HepG2 (cell line): ENCODE measurements at regions not wholly inside any gene's neighbourhood (a gene's known extent, or its start where the extent isn't known, plus 50 kb on each side); places are given as distances from the start of the nearest gene placed in this dataset.

Experiments
- ATAC-seq: fragments of 200-7000 bp; cut with Tn5 transposase; 3 replicates; pipeline ENCODE4 v1.9.1; 2020; ENCODE audit warnings: mild to moderate bottlenecking, moderate library complexity
- BruUV-seq: library from RNA; stranded (reverse); fragments of 400-500 nt; replicated peaks from 2 replicates; lab custom pipeline; 2021; lab: Mats Ljungman, UMichigan
- CTCF ChIA-PET: fragments of 300-600 bp; formaldehyde crosslinking; extraction: SDS; loops from one replicate; lab custom pipeline; 2021; ENCODE audit warnings: low total read pairs, inconsistent platforms, low intra/inter-chr PET ratio; lab: Yijun Ruan, JAX
- POLR2A ChIA-PET: fragments of 350-600 bp; sonication (Branson Sonifier 250); formaldehyde crosslinking; loops from one replicate; lab custom pipeline; 2020; ENCODE audit warnings: antibody characterized with exemption, inconsistent platforms; lab: Yijun Ruan, JAX
- DNase-seq: peaks from one replicate; pipeline ENCODE4 v3.0.0-alpha.2; 2015; ENCODE audit warnings: low spot score
- FAIRE-seq: peaks from 3 replicates; lab custom pipeline; 2011; peaks lifted over from hg19 to GRCh38; lab: Jason Lieb, UNC
- H2AFZ ChIP-seq: one replicate; pipeline ENCODE4 v1.6.1; 2011; ENCODE audit warnings: low read length, inconsistent platforms
- H3K27ac ChIP-seq: fragments of 300-600 bp; 3 replicates; pipeline ENCODE4 v1.8.0; 2011; ENCODE audit warnings: mixed run types, mild to moderate bottlenecking, mixed read lengths, low read length, inconsistent platforms; ENCODE audit not compliant: insufficient read depth; ENCODE audit errors: extremely low read length
- H3K27me3 ChIP-seq, 2 experiments: fragments of 200-600 bp in 1 of 2; 2 replicates in 1 of 2; 3 replicates in 1 of 2; pipeline versions ENCODE4 v1.6.0 to v1.8.0; 2011; ENCODE audit warnings: low read length in 2 of 2, mild to moderate bottlenecking in 2 of 2, moderate library complexity in 2 of 2, inconsistent platforms in 1 of 2; ENCODE audit not compliant: insufficient read depth in 2 of 2, control insufficient read depth in 1 of 2
- H3K36me3 ChIP-seq, 2 experiments: fragments of 200-600 bp in 1 of 2; replicated peaks in 1 of 2; 2 replicates in 1 of 2; 3 replicates in 1 of 2; pipeline versions ENCODE4 v1.5.1 to v1.8.0; 2011; ENCODE audit warnings: low read length in 2 of 2, inconsistent platforms in 1 of 2; ENCODE audit not compliant: insufficient read depth in 2 of 2, control insufficient read depth in 1 of 2
- H3K4me1 ChIP-seq: 2 replicates; pipeline ENCODE4 v1.5.1; 2012; ENCODE audit warnings: low read length, inconsistent platforms; ENCODE audit not compliant: insufficient read depth
- H3K4me2 ChIP-seq: 2 replicates; pipeline ENCODE4 v1.6.0; 2011; ENCODE audit warnings: low read depth, low read length, inconsistent platforms
- H3K4me3 ChIP-seq, 3 experiments: fragments of 200-600 bp in 1 of 3; sonication (generic), shearing (Covaris generic) in 1 of 3; replicated peaks in 1 of 3; 2 replicates each; pipeline ENCODE4 v1.5.1; 2011 to 2016; ENCODE audit warnings: low read length in 3 of 3, inconsistent platforms in 2 of 3, low read depth in 2 of 3, mild to moderate bottlenecking in 2 of 3, control low read depth in 1 of 3, mixed read lengths in 1 of 3; ENCODE audit not compliant: insufficient read depth in 1 of 3
- H3K79me2 ChIP-seq: one replicate; pipeline ENCODE4 v1.6.1; 2011; ENCODE audit warnings: low read length, inconsistent platforms; ENCODE audit not compliant: insufficient read depth
- H3K9ac ChIP-seq: 2 replicates; pipeline ENCODE4 v1.6.0; 2011; ENCODE audit warnings: mild to moderate bottlenecking, low read depth, low read length, inconsistent platforms; ENCODE audit not compliant: insufficient read depth
- H3K9me3 ChIP-seq: 2 replicates; pipeline ENCODE4 v1.5.1; 2012; ENCODE audit warnings: mild to moderate bottlenecking, low read length
- H4K20me1 ChIP-seq: 2 replicates; pipeline ENCODE4 v1.6.0; 2011; ENCODE audit warnings: inconsistent platforms, mild to moderate bottlenecking, low read length, moderate library complexity; ENCODE audit not compliant: insufficient read depth
- FOXM1 ChIP-seq: sonication (generic); formaldehyde crosslinking; IDR thresholded peaks from 2 replicates; pipeline ENCODE4 v1.5.0; 2020; ENCODE audit warnings: missing genetic modification reagents
- HNRNPK ChIP-seq: fragments of 200-400 bp; formaldehyde crosslinking; IDR thresholded peaks from 2 replicates; pipeline ENCODE4 v1.6.1; 2018; ENCODE audit warnings: low read length, low read depth, moderate library complexity, mild to moderate bottlenecking; ENCODE audit not compliant: poor library complexity, severe bottlenecking
- MED13 ChIP-seq: sonication (generic); formaldehyde crosslinking; IDR thresholded peaks from 2 replicates; pipeline ENCODE4 v1.5.0; 2020; ENCODE audit warnings: missing genetic modification reagents
- NFIC ChIP-seq: IDR thresholded peaks from 2 replicates; pipeline ENCODE4 v1.6.1; 2012; ENCODE audit warnings: mild to moderate bottlenecking, low read length, inconsistent platforms
- RFXANK ChIP-seq: IDR thresholded peaks from 2 replicates; pipeline ENCODE4 v1.6.1; 2016
- SMAD1 ChIP-seq: sonication (generic); formaldehyde crosslinking; IDR thresholded peaks from 2 replicates; pipeline ENCODE4 v1.4.0; 2020; ENCODE audit warnings: missing genetic modification reagents, low read depth, mild to moderate bottlenecking, borderline replicate concordance
- SNAPC5 ChIP-seq: sonication (generic); formaldehyde crosslinking; IDR thresholded peaks from 2 replicates; pipeline ENCODE4 v1.8.1; 2023; ENCODE audit warnings: mild to moderate bottlenecking, missing genetic modification reagents, borderline replicate concordance
- ZBTB38 ChIP-seq: sonication (generic); formaldehyde crosslinking; IDR thresholded peaks from 2 replicates; pipeline ENCODE4 v1.5.1; 2020; ENCODE audit warnings: mild to moderate bottlenecking, missing genetic modification reagents
- ZMYM3 ChIP-seq: sonication (generic); formaldehyde crosslinking; IDR thresholded peaks from 2 replicates; pipeline ENCODE4 v1.5.1; 2020; ENCODE audit warnings: mild to moderate bottlenecking, missing genetic modification reagents
- ZNF724P ChIP-seq: sonication (generic); formaldehyde crosslinking; IDR thresholded peaks from 2 replicates; pipeline ENCODE4 v1.8.0; 2022; ENCODE audit warnings: missing genetic modification reagents, borderline replicate concordance
- WGBS: methylation state at CpG from one replicate; pipeline ENCODE4 v1.1.6; 2017; ENCODE audit warnings: low lambda C conversion rate; 5-methylcytosine and 5-hydroxymethylcytosine counted together
- in situ Hi-C: cut with HindIII; loops from 2 replicates; pipeline ENCODE4 v1.10.0; 2017; ENCODE audit warnings: low pct_unique_long_range_greater_than_20kb; ENCODE audit not compliant: extremely low pct_ligation_motif_present
- intact Hi-C: fragments of 100-400 bp; cut with micrococcal nuclease; formaldehyde crosslinking; loops from one replicate; pipeline ENCODE4 v1.10.0; 2022; ENCODE audit not compliant: unreplicated experiment

DNA sequence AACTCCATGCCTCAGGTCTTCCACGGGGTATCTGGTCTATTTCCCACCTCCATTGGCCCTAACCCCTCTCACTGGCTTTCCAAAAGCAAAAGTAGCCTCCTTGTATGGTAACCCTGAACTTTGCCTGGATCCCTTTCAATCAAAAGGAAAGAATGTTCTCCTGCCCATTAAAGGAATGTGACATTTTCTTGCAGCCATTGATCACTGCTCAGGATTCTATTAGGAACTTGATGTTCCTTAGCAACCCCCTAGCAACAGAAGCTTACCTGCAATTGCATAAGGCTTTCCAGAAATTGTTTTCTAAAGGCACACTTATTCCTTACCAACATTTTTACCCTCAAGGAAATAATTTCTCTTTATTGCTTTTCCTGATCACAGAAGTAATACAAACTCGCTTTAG is 91.4 kb upstream of the AGAP1 start:
- 3% methylated on average over 2 of the region's 2 CpGs for WGBS
- no TSS peak for BruUV-seq
- ATAC-seq (no peak), FAIRE-seq (no peak), DNase-seq (no peak)
- Histone ChIP-seq H3K4me2 (no peak overlapping the region), H3K4me1 (no peaks in the 10 kb centered on the region), H3K9me3 (no peaks in the 10 kb centered on the region), H3K27ac (no peak overlapping the region), H3K36me3 (no peaks in the 10 kb centered on the region), H4K20me1 (no peaks in the 10 kb centered on the region), H3K79me2 (no peaks in the 10 kb centered on the region), H3K9ac (no peak overlapping the region), H2AFZ (no peak overlapping the region), H3K27me3 (peaks cover 2 to 21% of the 10 kb centered on the region in 2 experiments; a peak in 3 of 5 replicates), H3K4me3 (no peak overlapping the region)
- in situ Hi-C loops (no loop called here), intact Hi-C loops (no loop called here)
- ChIA-PET CTCF (no interaction called here), POLR2A (no interaction called here)
- TF ChIP-seq MED13 (CRISPR knock-in tag) (no peak), ZMYM3 (CRISPR knock-in tag) (no peak), ZBTB38 (CRISPR knock-in tag) (no peak), ZNF724P (CRISPR knock-in tag) (no peak), SNAPC5 (CRISPR knock-in tag) (no peak), RFXANK (CRISPR knock-in tag) (no peak), FOXM1 (CRISPR knock-in tag) (no peak)

DNA sequence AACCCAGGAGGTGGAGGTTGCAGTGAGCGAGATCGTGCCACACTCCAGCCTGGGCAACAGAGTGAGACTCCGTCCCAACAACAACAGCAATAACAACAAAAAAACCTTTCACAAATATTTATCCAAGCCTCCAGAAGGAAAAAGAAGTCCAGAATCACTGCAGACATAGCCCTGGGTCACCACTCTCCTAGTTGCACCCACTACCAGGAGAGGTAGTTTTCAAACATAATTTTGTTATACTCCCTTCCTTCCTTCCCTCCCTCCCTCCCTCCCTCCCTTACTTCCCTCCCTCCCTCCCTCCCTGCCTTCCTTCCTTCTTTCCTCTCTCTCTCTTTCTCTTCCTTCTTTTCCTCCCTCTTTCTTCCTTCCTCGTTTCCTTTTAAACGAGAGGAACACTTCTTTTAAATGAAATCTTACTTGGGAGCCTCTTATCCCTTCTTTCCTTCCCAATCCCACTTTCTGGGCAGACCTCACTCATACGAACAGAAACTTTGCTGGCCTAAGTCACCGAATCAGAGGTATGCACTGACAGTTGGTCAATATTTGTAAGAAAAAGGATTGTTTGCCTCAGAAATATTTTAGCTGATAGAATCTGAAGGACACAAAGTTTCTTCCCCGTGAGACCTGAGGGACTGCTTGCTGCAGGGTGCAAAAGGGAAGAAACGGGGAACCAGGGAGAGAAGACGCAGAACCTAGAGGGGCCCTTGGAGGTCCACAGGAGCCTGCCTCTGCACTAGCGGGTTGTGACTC is 88.1 kb upstream of the AGAP1 start:
- DNase-seq (no peak), FAIRE-seq (no peak), ATAC-seq (no peak; the same call in 1 of the 3 replicates)
- H3K27ac ChIP-seq: no peak overlapping the region
- peak; percentile 58 for TF ChIP-seq HNRNPK
- no peak for TF ChIP-seq NFIC
- TF ChIP-seq SMAD1 (CRISPR knock-in tag): no peak
- peaks cover 2 to 13% of the 10 kb centered on the region in 2 experiments; a peak in 3 of 5 replicates for H3K27me3 ChIP-seq
- H3K4me1 ChIP-seq: no peaks in the 10 kb centered on the region; the same call in 1 of the 2 replicates
- H3K9ac ChIP-seq: no peak overlapping the region
- intact Hi-C loops: no loop called here
- no TSS peak for BruUV-seq
- no peaks in the 10 kb centered on the region for H3K9me3 ChIP-seq
- 38% methylated on average over 11 of the region's 11 CpGs for WGBS
- no peak overlapping the region for H3K4me3 ChIP-seq
- no peak overlapping the region for H2AFZ ChIP-seq
- in situ Hi-C loops: no loop called here
- H4K20me1 ChIP-seq: no peaks in the 10 kb centered on the region
- H3K79me2 ChIP-seq: no peaks in the 10 kb centered on the region
- no peaks in the 10 kb centered on the region for H3K36me3 ChIP-seq
- POLR2A ChIA-PET: no interaction called here
- no peak overlapping the region for H3K4me2 ChIP-seq
- CTCF ChIA-PET: no interaction called here
